ENCODE measurements at regions not wholly inside any gene's neighbourhood (a gene's known extent, or its start where the extent isn't known, plus 50 kb on each side); places are given as distances from the start of the nearest gene placed in this dataset.

- no peak overlapping the region for H3K4me3 ChIP-seq (ENCODE audit: low read depth, low read length)
- DNase-seq (ENCODE audit: low read depth) = peak; percentile 8
- TF ChIP-seq, protein P1, sequence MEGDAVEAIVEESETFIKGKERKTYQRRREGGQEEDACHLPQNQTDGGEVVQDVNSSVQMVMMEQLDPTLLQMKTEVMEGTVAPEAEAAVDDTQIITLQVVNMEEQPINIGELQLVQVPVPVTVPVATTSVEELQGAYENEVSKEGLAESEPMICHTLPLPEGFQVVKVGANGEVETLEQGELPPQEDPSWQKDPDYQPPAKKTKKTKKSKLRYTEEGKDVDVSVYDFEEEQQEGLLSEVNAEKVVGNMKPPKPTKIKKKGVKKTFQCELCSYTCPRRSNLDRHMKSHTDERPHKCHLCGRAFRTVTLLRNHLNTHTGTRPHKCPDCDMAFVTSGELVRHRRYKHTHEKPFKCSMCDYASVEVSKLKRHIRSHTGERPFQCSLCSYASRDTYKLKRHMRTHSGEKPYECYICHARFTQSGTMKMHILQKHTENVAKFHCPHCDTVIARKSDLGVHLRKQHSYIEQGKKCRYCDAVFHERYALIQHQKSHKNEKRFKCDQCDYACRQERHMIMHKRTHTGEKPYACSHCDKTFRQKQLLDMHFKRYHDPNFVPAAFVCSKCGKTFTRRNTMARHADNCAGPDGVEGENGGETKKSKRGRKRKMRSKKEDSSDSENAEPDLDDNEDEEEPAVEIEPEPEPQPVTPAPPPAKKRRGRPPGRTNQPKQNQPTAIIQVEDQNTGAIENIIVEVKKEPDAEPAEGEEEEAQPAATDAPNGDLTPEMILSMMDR (conservative IDR thresholded peaks at IDR 0.05; ENCODE audit: low read depth, low read length) = no peak
These were observed 142.4 kb upstream of the CPXCR1 start for GRCh38 chrX:88604433-88605221.

GRCh38 chrX:88605222-88605583, 141.8 kb upstream of the CPXCR1 start:
- H3K4me3 ChIP-seq (ENCODE audit: low read depth, low read length) = no peak overlapping the region
- no peak for DNase-seq (ENCODE audit: low read depth)
- TF ChIP-seq, protein P1 (conservative IDR thresholded peaks at IDR 0.05; ENCODE audit: low read depth, low read length) = no peak

GRCh38 chrX:88612870-88613329, 134.1 kb upstream of the CPXCR1 start:
- TF ChIP-seq, protein P1 (conservative IDR thresholded peaks at IDR 0.05; ENCODE audit: low read depth, low read length) = no peak
- DNase-seq (ENCODE audit: low read depth) = peak; percentile 0
- H3K4me3 ChIP-seq (ENCODE audit: low read depth, low read length) = peak overlapping the region; percentile 33

DNA sequence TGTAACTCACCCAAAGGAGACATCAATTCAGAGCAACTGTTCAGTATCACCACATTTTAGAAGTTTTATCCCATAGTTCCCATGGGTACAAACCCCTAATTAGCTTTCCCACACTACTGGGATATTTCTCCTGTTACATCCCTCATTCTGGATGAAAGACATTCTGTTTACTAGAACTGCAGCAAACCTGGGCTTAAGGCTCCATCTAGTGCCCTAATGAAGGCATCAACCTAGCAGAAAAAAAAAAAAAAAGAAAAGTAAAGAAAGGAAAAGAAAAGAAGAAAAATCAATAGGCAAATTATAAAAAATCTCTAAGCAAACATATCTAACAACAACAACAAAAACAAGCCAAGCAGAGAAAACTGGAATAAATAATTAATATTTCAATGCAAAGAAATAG, 133.7 kb upstream of the CPXCR1 start:
- peak; percentile 34 for DNase-seq (ENCODE audit: low read depth)
- H3K4me3 ChIP-seq (ENCODE audit: low read depth, low read length) = no peak overlapping the region
- TF ChIP-seq, protein P1 (conservative IDR thresholded peaks at IDR 0.05; ENCODE audit: low read depth, low read length) = peak; percentile 38

DNA sequence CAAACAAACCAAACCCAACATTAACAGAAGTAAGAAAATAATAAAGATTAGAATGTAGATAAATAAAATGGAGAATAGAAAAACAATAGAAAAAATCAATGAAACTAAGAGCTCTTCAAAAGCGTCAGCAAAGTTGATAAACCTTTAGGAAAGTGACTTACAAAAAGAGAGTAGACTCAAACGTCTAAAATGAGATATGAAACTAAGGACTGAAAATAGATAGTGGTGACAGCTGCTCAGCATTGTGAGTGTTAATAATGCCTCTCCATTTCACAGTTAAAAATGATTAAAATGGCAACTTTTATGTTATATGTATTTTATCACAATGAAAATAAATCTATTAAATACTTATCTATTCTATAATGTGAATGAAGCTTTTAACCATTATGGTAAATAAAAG, 125.7 kb upstream of the CPXCR1 start:
- TF ChIP-seq, protein P1 (conservative IDR thresholded peaks at IDR 0.05; ENCODE audit: low read depth, low read length) = no peak

DNA sequence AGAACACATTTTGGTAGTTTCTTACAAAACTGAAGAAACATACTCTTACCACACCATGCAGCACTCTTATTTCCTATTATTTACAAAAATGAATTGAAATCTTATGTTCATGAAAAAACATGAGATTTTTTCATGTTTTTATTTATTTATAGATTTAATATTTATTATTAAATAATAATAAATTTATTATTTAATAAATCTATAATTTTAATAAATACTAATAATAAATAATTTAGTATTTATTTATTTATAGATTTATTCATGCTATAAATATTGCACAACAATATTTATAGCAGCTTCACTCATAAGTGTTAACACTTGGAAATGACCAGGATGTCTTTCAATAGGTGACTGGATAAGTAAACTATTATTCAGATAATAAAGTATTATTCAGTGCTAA, 91.6 kb upstream of the CPXCR1 start:
- TF ChIP-seq, protein P1 (conservative IDR thresholded peaks at IDR 0.05; ENCODE audit: low read depth, low read length) = no peak
- H3K4me3 ChIP-seq (ENCODE audit: low read depth, low read length) = no peak overlapping the region
- DNase-seq (ENCODE audit: low read depth) = no peak

More for the DNA sequence above, 125.7 kb upstream of the CPXCR1 start:
- DNase-seq (ENCODE audit: low read depth) = no peak
- no peak overlapping the region for H3K4me3 ChIP-seq (ENCODE audit: low read depth, low read length)

DNA sequence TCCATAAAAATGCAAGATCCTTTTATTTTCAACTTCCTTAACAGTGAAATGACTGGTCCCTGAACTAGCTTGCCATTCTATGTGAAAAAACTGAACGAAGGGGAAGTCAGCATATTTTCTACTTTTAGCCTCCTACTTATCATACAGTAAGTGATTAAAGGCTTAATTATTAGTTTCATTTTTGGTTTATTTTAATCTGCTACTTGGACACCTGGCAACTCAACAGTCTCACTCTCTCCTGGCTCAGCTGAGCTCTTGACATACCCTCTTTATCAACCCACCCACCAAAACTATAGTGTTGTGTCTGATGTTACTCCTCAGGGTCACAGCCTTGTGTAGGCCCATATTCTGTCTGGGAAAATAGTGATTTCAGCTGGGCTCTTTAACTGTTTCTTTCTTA, 86.2 kb upstream of the CPXCR1 start:
- H3K4me3 ChIP-seq (ENCODE audit: low read depth, low read length) = no peak overlapping the region
- TF ChIP-seq, protein P1 (conservative IDR thresholded peaks at IDR 0.05; ENCODE audit: low read depth, low read length) = no peak
- no peak for DNase-seq (ENCODE audit: low read depth)
